ENCODE measurements at regions not wholly inside any gene's neighbourhood (a gene's known extent, or its start where the extent isn't known, plus 50 kb on each side); places are given as distances from the start of the nearest gene placed in this dataset.

GRCh38 chr2:19804639-19805260, 97.0 kb downstream of the TTC32 start:
- ChIA-PET CTCF (ENCODE audit: low intra/inter-chr PET ratio, low total read pairs) (no interaction called here), POLR2A (no interaction called here)
- no peak overlapping the region for H2AFZ ChIP-seq (ENCODE audit: low read length)
- H3K9ac ChIP-seq (ENCODE audit: insufficient read depth, low read depth, low read length): no peak overlapping the region
- no peaks in the 10 kb centered on the region for H3K9me3 ChIP-seq (ENCODE audit: low read length)
- no peak overlapping the region for H3K4me2 ChIP-seq (ENCODE audit: low read depth, low read length)
- no peaks in the 10 kb centered on the region for H3K4me1 ChIP-seq (ENCODE audit: insufficient read depth, low read length)
- TF ChIP-seq, protein P1, sequence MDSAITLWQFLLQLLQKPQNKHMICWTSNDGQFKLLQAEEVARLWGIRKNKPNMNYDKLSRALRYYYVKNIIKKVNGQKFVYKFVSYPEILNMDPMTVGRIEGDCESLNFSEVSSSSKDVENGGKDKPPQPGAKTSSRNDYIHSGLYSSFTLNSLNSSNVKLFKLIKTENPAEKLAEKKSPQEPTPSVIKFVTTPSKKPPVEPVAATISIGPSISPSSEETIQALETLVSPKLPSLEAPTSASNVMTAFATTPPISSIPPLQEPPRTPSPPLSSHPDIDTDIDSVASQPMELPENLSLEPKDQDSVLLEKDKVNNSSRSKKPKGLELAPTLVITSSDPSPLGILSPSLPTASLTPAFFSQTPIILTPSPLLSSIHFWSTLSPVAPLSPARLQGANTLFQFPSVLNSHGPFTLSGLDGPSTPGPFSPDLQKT (CRISPR knock-in tag; IDR thresholded peaks at IDR 0.05; ENCODE audit: borderline replicate concordance): no peak
- TF ChIP-seq ZNF878 (CRISPR knock-in tag; IDR thresholded peaks at IDR 0.05): no peak
- no peak for TF ChIP-seq ZNF577 (CRISPR knock-in tag; IDR thresholded peaks at IDR 0.05; ENCODE audit: borderline replicate concordance, low read depth)
- no peak for TF ChIP-seq ZNF136 (CRISPR knock-in tag; IDR thresholded peaks at IDR 0.05; ENCODE audit: low read depth)
- TF ChIP-seq, protein P2, sequence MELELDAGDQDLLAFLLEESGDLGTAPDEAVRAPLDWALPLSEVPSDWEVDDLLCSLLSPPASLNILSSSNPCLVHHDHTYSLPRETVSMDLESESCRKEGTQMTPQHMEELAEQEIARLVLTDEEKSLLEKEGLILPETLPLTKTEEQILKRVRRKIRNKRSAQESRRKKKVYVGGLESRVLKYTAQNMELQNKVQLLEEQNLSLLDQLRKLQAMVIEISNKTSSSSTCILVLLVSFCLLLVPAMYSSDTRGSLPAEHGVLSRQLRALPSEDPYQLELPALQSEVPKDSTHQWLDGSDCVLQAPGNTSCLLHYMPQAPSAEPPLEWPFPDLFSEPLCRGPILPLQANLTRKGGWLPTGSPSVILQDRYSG (CRISPR knock-in tag; IDR thresholded peaks at IDR 0.05): no peak
- TF ChIP-seq RCOR2 (CRISPR knock-in tag; IDR thresholded peaks at IDR 0.05): no peak
- no peak for TF ChIP-seq CEBPG (CRISPR knock-in tag; IDR thresholded peaks at IDR 0.05)
- no peak for TF ChIP-seq ZNF512 (CRISPR knock-in tag; IDR thresholded peaks at IDR 0.05)
- TF ChIP-seq ZNF567 (CRISPR knock-in tag; IDR thresholded peaks at IDR 0.05; ENCODE audit: borderline replicate concordance): no peak
- no peak for TF ChIP-seq GTF3A (CRISPR knock-in tag; conservative IDR thresholded peaks at IDR 0.05)
- no peak for TF ChIP-seq NR2F6 (IDR thresholded peaks at IDR 0.05)
- no peak for TF ChIP-seq NR2F6 (CRISPR knock-in tag; IDR thresholded peaks at IDR 0.05)
- TF ChIP-seq MBD4 (IDR thresholded peaks at IDR 0.05; ENCODE audit: borderline replicate concordance, low read length): no peak
- no peak for TF ChIP-seq HIVEP1 (CRISPR knock-in tag; IDR thresholded peaks at IDR 0.05)
- no peak for TF ChIP-seq ZNF839 (CRISPR knock-in tag; IDR thresholded peaks at IDR 0.05; ENCODE audit: borderline replicate concordance)
- TF ChIP-seq MTA3 (CRISPR knock-in tag; IDR thresholded peaks at IDR 0.05): no peak
- no peak for TF ChIP-seq ZNF720 (CRISPR knock-in tag; IDR thresholded peaks at IDR 0.05)
- intact Hi-C loops (cut with micrococcal nuclease; ENCODE audit: unreplicated experiment): no loop called here
- FAIRE-seq (no peak), ATAC-seq (no peak), DNase-seq (ENCODE audit: low spot score) (no peak)
- WGBS (ENCODE audit: low lambda C conversion rate): 0% methylated on average over 3 of the region's 3 CpGs
- no TSS peak for BruUV-seq (replicated peaks)
- in situ Hi-C loops (cut with HindIII; ENCODE audit: extremely low pct_ligation_motif_present, low pct_unique_long_range_greater_than_20kb): no loop called here
- no peaks in the 10 kb centered on the region for H3K79me2 ChIP-seq (ENCODE audit: insufficient read depth, low read length)
- no peaks in the 10 kb centered on the region for H4K20me1 ChIP-seq (ENCODE audit: insufficient read depth, low read length)
- no peak overlapping the region for H3K4me3 ChIP-seq (replicated peaks in 1 of 3; ENCODE audit: insufficient read depth in 1 of 3, low read depth in 2 of 3, low read length in 3 of 3)
- H3K27ac ChIP-seq (ENCODE audit: extremely low read length, insufficient read depth, low read length): no peak overlapping the region
- H3K36me3 ChIP-seq (replicated peaks in 1 of 2; ENCODE audit: control insufficient read depth in 1 of 2, insufficient read depth in 2 of 2, low read length in 2 of 2): no peaks in the 10 kb centered on the region
- H3K27me3 ChIP-seq (ENCODE audit: control insufficient read depth in 1 of 2, insufficient read depth in 2 of 2, low read length in 2 of 2): peaks cover 0 to 24% of the 10 kb centered on the region in 2 experiments; a peak in 3 of 5 replicates

All from HepG2 (cell line).